ENCODE measurements at regions not wholly inside any gene's neighbourhood (a gene's known extent, or its start where the extent isn't known, plus 50 kb on each side); places are given as distances from the start of the nearest gene placed in this dataset.
"Not testable (repeated sequence)": the region's sequence is repeated elsewhere in the genome, so short reads cannot be mapped to it uniquely, and the experiment has no call there.

DNA sequence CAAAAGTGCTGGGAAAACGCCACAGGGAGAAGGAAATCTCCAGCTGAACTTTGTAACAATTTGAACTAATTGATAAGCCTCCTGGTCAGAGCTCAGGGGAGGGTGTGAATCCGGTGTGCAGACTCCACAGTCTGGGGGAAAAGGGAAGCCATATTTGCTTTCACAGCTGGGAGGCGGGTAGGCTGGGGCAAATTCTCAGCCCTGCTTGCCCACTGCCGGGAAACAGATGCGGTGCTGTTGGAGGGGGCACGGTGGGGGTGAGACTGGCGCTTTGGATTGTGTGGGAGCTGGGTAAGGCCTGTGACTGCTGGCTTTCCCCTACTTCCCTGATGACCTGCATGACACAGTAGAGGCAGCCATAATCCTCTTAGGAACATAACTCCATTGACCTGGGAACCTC, 134.8 kb downstream of the ADCYAP1 start:
- DNase-seq (ENCODE audit: low read depth in 2 of 2, low spot score in 1 of 2), result no peak

DNA sequence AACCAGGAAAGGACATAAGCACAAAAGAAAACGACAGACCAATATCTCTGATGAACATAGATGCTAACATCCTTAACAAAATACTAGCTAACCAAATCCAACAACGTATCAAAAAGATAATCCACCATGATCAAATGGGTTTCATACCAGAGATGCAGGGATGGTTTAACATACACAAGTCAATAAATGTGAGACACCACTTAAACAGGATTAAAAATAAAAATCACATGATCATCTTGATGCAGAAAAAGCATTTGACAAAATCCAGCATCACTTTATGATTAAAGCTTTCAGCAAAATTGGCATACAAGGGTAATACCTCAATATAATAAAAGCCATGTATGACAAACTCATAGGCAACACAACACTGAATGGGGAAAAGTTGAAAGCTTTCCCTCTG, 138.4 kb downstream of the ADCYAP1 start:
- not testable (repeated sequence) for DNase-seq (ENCODE audit: low read depth in 2 of 2, low spot score in 1 of 2)

DNA sequence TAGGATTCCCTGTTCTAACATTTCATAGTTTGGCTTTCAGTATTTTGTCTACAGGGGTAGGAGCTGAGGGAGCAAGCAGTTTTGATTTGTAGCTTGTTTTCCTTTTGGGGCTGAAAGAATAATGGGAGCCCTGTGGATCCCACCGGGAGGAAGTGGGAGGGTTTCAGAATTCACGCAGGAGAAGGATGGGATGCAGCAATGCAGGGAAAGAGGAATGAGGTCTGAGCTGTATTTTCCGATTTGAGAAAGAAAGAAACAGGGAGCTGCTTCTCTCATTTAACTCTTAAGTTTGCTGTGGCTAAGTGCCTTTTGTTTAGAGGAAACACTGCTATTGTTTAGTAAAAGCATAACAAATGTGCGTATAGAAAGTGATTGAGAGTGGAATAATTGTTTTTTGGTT, 141.0 kb downstream of the ADCYAP1 start:
- DNase-seq (ENCODE audit: low read depth in 2 of 2, low spot score in 1 of 2), result no peak

DNA sequence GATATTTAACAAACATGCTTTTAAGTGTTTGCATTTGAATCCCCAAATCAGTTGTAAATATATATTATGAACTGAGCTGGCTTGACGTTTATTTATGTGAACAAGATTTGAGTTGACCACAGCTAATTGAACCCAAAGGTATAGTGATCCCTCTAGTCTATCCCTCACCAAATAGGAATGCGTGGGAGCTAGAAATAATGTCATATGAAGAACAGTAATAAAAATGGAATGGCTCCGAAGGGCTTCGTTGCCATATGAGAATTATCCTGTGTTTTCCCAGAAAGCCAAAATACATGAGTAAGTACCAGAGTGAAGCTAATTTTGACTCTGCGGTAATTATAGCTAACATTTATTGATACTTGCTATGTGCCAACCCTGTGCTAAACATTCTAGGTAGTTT, 142.7 kb downstream of the ADCYAP1 start:
- no peak for DNase-seq (ENCODE audit: low read depth in 2 of 2, low spot score in 1 of 2)

DNA sequence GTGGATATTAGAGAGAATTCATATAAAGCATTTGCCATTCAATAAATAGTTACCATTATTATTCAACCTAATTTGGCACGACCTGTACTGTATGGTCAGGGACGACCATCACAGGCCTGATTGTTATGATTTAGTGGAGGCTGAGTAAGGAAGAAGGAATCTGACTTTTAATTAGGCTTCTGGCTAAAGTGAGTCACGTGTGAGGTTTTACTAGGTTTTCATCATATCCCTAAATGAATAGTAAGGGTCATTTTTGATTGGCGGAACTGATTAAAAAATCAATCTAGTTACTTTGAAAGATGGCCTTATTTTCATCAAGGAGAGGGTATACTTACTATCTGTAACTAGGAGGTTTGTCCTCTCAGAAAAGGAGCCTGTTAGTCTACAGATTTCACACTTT, 143.4 kb downstream of the ADCYAP1 start:
- DNase-seq (ENCODE audit: low read depth in 2 of 2, low spot score in 1 of 2), result no peak

DNA sequence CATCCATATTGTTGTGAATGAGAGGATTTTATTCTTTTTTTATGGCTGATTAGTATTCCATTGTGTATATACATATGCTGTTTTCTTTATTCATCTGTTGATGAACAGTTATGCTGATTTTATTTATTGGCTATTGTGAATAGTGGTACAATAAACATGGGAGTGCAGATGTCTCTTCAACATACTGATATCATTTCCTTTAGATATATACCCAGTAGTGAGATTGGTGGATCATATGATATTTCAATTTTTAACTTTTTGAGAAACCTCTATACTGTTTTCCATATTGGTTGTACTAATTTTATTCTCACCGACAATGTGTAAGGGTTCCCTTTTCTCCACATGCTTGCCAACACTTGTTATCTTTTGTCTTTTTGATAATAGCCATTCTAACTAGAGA, 144.5 kb downstream of the ADCYAP1 start:
- no peak for DNase-seq (ENCODE audit: low read depth in 2 of 2, low spot score in 1 of 2)

DNA sequence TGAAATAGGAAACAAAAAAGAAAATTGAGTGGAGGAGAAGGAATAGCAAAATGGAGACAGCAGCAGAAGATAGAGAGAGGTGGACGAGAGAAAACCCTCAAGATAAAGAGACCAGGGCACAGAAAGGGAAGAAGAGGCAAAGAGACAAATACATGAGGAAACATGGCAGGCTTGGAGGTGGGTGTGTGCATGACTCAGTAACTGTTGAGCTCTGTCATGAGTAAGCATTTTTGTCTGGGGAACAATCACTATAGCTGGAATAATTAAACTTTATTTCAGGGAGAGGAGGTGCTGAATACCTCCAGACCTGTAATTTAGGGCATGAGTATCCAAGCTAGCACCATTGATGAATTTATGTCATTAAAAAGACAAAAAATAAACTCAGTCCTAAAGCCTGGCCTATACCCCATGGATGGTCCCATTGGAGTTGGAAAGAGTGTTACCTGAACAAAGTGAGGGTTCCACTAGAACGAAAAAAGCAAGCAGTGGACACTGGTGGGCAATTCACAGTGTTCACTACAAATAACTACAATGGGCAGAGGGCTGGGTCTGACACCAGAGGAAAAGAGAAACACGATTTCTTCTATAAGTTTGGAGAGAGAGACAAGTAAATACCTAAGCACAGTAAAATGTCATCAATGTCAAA, 145.5 kb downstream of the ADCYAP1 start:
- no peak for DNase-seq (ENCODE audit: low read depth in 2 of 2, low spot score in 1 of 2)

DNA sequence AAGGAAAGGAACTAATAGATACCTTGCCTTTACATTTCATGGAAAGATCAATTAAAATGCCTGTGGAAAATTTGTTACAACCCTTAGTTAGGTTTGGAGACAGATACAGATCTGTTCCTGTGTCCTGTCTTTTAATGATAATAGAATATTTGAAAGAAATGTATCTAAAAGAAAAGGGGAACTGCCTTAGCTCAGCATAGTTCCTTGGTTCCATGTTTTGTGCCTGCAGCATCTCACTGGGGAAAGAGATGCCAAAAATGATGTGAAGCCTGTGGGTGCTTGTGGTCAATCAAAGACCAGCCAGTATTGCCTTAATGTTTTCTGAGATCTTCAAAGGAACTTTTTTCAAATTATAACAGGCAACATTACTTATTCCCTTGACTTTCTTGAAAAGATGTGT, 147.6 kb downstream of the ADCYAP1 start:
- no peak for DNase-seq (ENCODE audit: low read depth in 2 of 2, low spot score in 1 of 2)

DNA sequence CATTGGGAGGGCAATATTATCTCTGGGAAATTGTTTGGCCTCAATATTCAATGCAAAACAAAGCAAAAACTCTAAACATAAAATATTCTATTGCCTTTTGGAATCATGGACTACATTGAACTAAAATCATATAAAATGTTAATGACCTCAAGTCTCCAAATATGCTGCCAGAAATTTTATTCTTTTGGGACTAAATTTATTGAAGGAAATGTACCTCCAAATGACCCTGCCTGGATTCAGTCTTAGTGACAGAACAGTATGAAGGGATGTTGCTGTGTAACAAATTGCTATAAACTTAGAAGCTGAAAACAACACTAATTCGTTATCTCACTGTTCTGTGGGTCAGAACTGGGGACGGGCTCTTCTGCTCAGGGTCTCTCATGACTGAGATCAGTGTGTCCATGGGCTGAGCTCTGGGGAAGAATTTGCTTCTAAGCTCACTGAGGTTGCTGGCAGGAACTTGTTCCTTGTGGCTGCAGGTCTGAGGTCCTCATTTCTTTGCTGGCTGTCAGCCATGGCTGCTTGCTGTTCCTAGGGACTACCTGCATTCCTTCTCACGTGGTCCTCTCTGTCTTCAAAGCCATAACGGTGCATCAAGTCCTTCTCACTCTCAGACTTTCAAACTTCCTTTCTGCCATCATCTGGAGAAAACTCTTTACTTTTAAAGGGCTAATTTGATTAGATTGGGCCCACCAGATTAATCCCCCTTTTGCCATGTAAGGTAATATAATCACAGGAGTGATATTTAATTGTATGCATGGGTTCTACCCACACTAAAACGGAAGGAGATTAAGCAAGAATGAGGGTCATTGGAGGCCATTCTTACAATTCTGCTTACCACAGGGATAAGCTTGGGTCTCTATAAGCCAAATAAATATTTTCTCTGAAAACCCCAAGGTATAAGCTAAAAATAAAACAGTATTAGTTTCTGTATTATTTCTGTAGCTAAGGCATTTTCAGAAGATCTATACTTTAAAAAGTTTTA, 149.0 kb downstream of the ADCYAP1 start:
- no peak for DNase-seq (ENCODE audit: low read depth in 2 of 2, low spot score in 1 of 2)

DNA sequence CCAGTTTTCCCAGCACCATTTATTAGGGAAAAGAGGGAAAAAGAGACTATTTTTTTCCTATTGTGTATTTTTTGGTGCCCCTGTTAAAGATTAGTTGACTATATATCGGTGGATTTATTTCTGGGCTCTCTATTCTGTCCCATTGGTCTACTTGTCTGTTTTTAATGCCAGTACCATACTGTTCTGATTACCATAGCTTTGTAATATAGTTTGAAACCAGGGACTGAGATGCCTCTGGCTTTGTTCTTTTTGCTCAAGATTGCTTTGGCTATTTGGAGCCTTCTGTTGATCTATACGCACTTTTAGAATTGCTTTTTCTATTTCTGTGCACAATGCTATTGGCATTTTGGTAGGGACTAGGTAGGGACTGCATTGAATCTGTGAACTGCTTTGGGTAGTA, 151.7 kb downstream of the ADCYAP1 start:
- no peak for DNase-seq (ENCODE audit: low read depth in 2 of 2, low spot score in 1 of 2)

DNA sequence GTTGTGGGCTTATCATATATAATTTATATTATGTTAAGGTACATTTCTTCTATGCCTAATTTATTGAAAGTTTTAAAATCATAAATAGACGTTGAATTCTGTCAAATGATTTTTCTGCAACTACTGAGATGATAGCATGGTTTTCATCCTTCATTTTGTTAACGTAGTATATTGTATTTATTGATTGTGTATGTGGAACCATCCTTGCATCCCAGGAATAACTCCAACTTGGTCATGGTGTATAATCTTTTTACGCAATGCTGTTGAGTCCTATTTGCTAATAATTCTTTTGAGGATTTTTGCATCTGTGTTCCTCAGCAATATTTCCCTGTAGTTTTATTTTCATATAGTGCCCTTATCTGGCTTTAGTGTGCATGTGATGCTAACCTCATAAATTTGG, 152.7 kb downstream of the ADCYAP1 start:
- DNase-seq (ENCODE audit: low read depth in 2 of 2, low spot score in 1 of 2), result no peak

DNA sequence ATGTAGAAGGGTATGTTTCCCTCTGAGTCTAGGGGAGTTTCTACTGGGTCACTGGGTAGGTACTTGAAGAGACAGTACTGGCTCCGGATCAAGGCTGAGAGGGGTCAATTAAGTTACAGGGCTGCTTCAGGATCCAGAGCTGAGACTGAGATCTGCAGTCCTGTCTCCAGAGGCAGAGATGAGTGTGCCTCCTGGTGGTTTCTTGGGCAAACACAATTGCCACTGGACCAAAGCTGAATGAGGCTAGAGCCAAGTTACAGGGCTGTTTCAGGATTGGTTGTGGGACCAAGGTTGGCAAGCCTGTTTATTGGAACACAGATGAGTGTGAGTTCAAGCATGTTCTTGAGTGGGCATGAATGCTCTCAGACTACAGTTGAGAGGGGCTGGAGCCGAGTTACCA, 157.9 kb downstream of the ADCYAP1 start:
- no peak for DNase-seq (ENCODE audit: low read depth in 2 of 2, low spot score in 1 of 2)

DNA sequence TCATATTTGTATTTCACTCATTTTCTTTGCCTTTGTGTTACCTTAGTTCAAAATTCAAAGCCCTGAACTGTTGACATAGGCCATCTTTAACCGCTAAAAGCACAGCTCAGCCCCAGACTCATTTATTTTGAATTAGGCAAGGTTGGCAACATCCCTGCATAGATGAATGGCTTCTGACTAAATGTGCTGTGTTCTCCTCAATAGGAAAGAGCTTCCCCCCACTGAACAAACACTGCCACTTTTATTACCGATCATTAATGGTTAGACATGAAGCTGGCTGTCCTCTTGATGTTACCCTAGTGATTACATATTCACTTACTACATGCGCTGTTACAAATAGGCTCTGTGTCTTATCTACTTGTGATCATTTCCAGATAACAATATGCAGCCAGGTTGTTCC, 170.7 kb downstream of the ADCYAP1 start:
- DNase-seq (ENCODE audit: low read depth in 2 of 2, low spot score in 1 of 2), result no peak

DNA sequence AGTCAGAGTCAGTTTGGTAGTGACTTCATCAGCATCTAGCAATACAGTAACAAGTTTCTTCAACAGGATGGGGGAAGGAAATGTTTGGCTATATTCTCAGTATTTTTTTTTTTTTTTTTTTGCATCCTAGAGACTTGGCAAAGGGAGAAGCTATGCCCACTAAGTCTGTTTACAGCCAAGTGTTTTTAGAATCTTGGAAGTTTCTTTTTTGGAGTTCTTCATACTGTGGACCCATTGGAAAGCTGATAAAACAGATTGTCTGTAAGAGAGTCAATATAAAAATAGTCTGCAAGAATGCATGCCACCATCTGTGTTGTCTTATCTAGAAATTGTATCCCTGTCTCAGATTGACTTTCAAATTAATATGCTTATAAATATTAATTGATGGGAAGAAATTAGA, 171.2 kb downstream of the ADCYAP1 start:
- no peak for DNase-seq (ENCODE audit: low read depth in 2 of 2, low spot score in 1 of 2)

DNA sequence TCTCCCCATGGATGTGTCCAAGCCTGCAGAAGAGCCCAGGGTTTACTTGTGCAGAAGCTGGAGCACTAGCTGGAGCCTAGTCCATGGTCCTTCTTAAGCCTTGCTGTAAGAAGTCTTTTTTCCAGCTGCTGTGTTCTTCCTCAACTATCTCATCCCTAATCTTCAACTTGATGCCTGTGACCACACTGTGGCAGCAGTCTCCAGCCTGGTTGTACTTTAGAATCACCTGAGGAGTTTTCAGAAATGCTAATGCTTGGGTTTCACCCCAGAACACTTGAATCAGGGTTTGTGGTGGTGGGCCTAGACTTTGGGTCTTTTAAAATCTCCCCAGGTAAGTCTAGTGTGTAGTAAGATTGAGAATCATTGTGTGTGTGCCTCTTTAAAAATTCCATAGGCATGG, 173.6 kb downstream of the ADCYAP1 start:
- no peak for DNase-seq (ENCODE audit: low read depth in 2 of 2, low spot score in 1 of 2)

DNA sequence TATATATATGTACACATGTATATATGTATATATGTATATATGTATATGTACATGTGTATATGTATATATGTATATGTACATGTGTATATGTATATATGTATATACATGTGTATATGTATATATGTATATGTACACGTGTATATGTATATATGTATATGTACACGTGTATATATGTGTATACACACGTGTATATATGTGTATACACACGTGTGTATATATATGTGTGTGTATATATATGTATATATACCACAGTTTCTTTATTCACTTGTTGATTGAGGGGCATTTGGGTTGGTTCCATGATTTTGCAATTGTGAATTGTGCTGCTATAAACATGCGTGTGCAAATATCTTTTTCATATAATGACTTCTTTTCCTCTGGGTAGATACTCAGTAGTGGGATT, 179.0 kb downstream of the ADCYAP1 start:
- DNase-seq (ENCODE audit: low read depth in 2 of 2, low spot score in 1 of 2), result not testable (repeated sequence)

DNA sequence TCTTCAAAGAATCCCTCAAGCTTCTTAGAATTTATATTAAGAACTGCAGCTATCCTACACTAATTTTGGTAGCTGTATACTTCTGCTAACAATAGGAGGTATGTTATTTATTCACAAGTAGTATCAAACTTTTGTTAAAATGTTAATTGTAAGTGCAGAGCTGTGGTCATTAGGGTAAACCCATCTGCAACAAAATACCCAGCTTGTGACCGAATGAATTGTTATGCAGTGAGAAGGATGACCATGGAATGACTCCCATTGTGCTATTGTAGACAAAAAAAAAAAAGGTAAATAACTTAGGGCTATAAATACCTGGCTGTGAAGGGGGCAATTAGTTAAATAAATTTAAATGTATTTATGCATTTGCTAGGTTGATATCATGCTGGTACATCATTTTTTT, 186.1 kb downstream of the ADCYAP1 start:
- DNase-seq (ENCODE audit: low read depth in 2 of 2, low spot score in 1 of 2), result no peak

DNA sequence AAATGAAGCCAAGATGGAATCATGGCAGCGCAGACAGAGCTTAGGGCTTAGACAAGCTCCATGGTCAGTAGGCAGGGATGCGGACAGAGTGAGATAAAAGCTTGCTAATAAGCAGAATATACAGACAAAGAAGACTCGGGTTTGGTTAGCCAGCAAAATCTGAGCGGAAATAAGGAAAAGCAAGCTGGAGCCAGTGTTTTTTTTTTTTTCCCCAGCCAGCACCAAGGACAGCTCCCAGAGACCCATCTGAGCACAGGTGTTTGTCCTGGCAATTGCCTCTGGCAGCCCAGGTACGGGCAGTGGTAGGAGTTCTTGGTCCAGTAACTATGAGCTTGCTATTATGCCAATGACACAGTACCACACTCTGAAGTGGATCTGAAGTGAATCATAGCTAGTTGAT, 187.6 kb downstream of the ADCYAP1 start:
- no peak for DNase-seq (ENCODE audit: low read depth in 2 of 2, low spot score in 1 of 2)

DNA sequence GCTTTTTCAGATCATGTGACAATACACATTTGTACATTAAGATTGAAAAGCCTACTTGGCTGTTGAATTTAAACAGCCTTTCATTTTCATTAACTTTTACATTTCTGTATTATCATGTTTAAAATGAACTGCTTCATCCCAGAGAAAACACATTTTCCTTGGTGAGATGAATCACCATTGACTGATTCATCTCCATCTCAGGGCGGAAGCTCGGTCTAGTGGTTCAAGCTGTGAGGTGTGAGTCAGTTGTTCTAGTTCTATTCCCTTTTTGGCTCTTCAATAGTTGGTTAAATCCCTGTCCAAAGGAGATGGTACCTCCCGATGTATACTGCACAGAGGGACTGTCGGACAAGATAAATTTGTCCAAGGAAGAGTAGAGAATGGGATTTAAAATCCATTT, 189.7 kb downstream of the ADCYAP1 start:
- no peak for DNase-seq (ENCODE audit: low read depth in 2 of 2, low spot score in 1 of 2)

DNA sequence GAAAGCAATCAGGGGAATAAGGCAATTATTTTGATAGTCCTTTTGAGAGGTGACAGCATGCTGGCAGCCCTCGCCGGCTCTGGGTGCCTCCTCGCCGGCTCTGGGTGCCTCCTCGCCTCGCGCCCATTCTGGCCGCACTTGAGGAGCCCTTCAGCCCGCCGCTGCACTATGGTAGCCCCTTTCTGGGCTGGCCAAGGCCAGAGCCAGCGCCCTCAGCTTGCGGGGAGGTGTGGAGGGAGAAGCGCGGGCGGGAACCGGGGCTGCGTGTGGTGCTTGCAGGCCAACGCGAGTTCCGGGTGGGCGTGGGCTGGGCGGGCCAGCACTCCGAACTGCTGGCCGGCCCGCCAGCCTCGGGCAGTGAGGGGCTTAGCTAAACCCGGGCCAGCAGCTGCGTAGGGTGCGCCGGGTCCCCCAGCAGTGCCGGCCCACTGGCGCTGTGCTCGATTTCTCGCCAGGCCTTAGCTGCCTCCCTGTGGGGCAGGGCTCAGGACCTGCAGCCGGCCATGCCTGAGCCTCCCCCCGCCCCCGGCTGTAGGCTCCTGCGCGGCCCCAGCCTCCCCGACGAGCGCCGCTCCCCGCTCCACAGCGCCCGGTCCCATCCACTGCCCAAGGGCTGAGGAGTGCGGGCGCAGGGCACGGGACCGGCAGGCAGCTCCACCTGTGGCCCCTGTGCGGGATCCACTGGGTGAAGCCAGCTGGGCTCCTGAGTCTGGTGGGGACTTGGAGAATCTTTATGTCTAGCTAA, 193.5 kb downstream of the ADCYAP1 start:
- DNase-seq (ENCODE audit: low read depth in 2 of 2, low spot score in 1 of 2), result not testable (repeated sequence)

DNA sequence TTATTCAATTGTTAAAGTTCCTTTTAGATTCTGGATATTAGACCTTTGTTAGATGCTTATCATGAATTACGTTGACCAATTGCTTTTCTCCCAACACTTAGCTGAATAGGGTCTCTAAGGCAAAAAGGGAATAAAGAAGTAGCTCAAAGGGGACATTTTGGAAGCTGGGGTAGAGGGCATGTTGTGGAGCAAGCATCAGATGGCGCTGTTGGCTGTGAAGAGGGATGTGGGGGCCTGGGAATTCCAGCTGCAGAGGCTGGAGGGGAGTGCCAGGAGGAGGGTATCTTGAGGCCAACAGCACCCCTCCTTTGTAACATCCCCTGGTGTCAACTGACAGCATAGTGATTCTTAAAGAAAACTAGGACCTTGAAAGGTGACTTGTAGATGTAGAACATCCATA, 198.2 kb downstream of the ADCYAP1 start:
- DNase-seq (ENCODE audit: low read depth in 2 of 2, low spot score in 1 of 2), result no peak

DNA sequence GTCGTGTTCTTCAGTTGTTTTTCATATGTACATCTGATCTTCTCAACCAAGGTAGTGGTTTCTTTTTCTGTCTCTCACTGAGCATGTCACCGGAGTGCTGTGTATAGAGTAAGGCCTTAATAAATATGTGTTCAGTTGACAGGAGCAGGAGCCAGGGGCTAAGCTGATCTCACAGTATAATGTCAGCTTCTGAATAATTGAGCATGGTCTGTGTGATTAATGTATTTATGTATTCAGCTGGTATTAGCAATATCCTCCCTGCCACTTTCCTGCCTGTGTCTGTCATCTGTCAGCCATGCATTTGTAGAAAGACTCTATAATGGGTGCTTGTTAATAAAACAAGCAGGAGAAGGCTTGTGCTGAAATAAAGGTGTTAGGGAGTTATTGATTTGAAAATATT, 198.9 kb downstream of the ADCYAP1 start:
- no peak for DNase-seq (ENCODE audit: low read depth in 2 of 2, low spot score in 1 of 2)

Data from stimulated activated CD8-positive, alpha-beta memory T cell treated with anti-CD3 and anti-CD28 coated beads, Interleukin-4, amount 100 ng/mL, for 1 hour (primary cell).